ENCODE measurements at regions not wholly inside any gene's neighbourhood (a gene's known extent, or its start where the extent isn't known, plus 50 kb on each side); places are given as distances from the start of the nearest gene placed in this dataset.

- TF ChIP-seq CTCF (conservative IDR thresholded peaks at IDR 0.05; ENCODE audit: low read depth, low read length) (no peak), EZH2phosphoT487 (IDR thresholded peaks at IDR 0.05; ENCODE audit: borderline replicate concordance, low read length) (no peak), EZH2 (IDR thresholded peaks at IDR 0.05; ENCODE audit: low read length, unreplicated experiment) (no peak)
Observed at GRCh38 chr5:72747826-72748225, 68.6 kb upstream of the TNPO1 start.

Measured in PC-3 (cell line).